GM23338 (cell line): ENCODE measurements at regions not wholly inside any gene's neighbourhood (a gene's known extent, or its start where the extent isn't known, plus 50 kb on each side); places are given as distances from the start of the nearest gene placed in this dataset.

Source experiments
- ATAC-seq: fragments of 200-7000 bp; cut with Tn5 transposase; 3 replicates; pipeline ENCODE4 v1.9.1; 2020
- DNase-seq: peaks from one replicate; pipeline ENCODE4 v3.0.0-alpha.2; 2015; ENCODE audit warnings: low spot score
- H2AFZ ChIP-seq: fragments of 200-600 bp; sonication (generic); 2 replicates; pipeline ENCODE4 v1.8.0; 2016; ENCODE audit warnings: antibody characterized with exemption, mild to moderate bottlenecking, moderate library complexity
- H3F3A ChIP-seq: fragments of 200-600 bp; sonication (generic); replicated peaks from 2 replicates; pipeline ENCODE4 v1.8.0; 2017; ENCODE audit warnings: antibody characterized with exemption, mixed run types, low read depth
- H3K27ac ChIP-seq: fragments of 200-600 bp; sonication (generic); 2 replicates; pipeline ENCODE4 v1.6.1; 2016; ENCODE audit warnings: low read depth
- H3K27me3 ChIP-seq: fragments of 200-600 bp; sonication (generic); 2 replicates; pipeline ENCODE4 v1.8.0; 2016; ENCODE audit warnings: mild to moderate bottlenecking, mixed run types, moderate library complexity; ENCODE audit not compliant: insufficient read depth
- H3K36me3 ChIP-seq: fragments of 200-600 bp; sonication (generic); 2 replicates; pipeline ENCODE4 v1.8.0; 2016; ENCODE audit warnings: mild to moderate bottlenecking; ENCODE audit not compliant: insufficient read depth
- H3K4me1 ChIP-seq: fragments of 200-600 bp; sonication (generic); 2 replicates; pipeline ENCODE4 v1.8.0; 2016; ENCODE audit warnings: mild to moderate bottlenecking, moderate library complexity; ENCODE audit not compliant: insufficient read depth
- H3K4me2 ChIP-seq: fragments of 200-600 bp; sonication (generic); 2 replicates; pipeline ENCODE4 v1.7.1; 2017; ENCODE audit warnings: mixed run types
- H3K4me3 ChIP-seq: fragments of 200-600 bp; sonication (generic); 2 replicates; pipeline ENCODE4 v1.6.1; 2016; ENCODE audit warnings: mixed run types
- H3K79me2 ChIP-seq: fragments of 200-600 bp; sonication (generic); replicated peaks from 2 replicates; pipeline ENCODE4 v1.8.0; 2017; ENCODE audit warnings: mild to moderate bottlenecking; ENCODE audit not compliant: insufficient read depth
- H3K9me2 ChIP-seq: fragments of 200-600 bp; sonication (generic); 2 replicates; pipeline ENCODE4 v1.8.0; 2017; ENCODE audit not compliant: insufficient read depth
- H4K20me1 ChIP-seq: fragments of 200-600 bp; sonication (generic); replicated peaks from 2 replicates; pipeline ENCODE4 v1.8.0; 2017; ENCODE audit warnings: mild to moderate bottlenecking; ENCODE audit not compliant: insufficient read depth
- H3K27ac Mint-ChIP-seq: 2 replicates; pipeline ENCODE4 v1.8.0; 2020; ENCODE audit warnings: inconsistent platforms, mild to moderate bottlenecking, moderate library complexity, mixed read lengths
- H3K27me3 Mint-ChIP-seq: 3 replicates; pipeline ENCODE4 v1.8.0; 2022; ENCODE audit warnings: low read depth, mild to moderate bottlenecking, moderate library complexity, mixed read lengths, inconsistent platforms; ENCODE audit not compliant: insufficient read depth, poor library complexity
- H3K36me3 Mint-ChIP-seq: 3 replicates; pipeline ENCODE4 v1.8.0; 2021; ENCODE audit warnings: low read depth, mild to moderate bottlenecking, inconsistent platforms, moderate library complexity, mixed read lengths
- H3K4me1 Mint-ChIP-seq: 3 replicates; pipeline ENCODE4 v1.8.0; 2020; ENCODE audit warnings: mild to moderate bottlenecking, inconsistent platforms, mixed read lengths
- H3K4me3 Mint-ChIP-seq: 3 replicates; pipeline ENCODE4 v1.8.0; 2021; ENCODE audit warnings: moderate library complexity, mild to moderate bottlenecking, inconsistent platforms, mixed read lengths
- H3K9me3 Mint-ChIP-seq: 3 replicates; pipeline ENCODE4 v1.8.0; 2020; ENCODE audit warnings: moderate library complexity, mild to moderate bottlenecking, inconsistent platforms, mixed read lengths
- CREB1 ChIP-seq: fragments of 250-450 bp; sonication (Bioruptor Pico); IDR thresholded peaks from 2 replicates; pipeline ENCODE4 v1.5.0; 2020; ENCODE audit warnings: low read depth, mild to moderate bottlenecking, moderate library complexity
- EZH2 ChIP-seq: fragments of 200-600 bp; sonication (generic); IDR thresholded peaks from one replicate; pipeline ENCODE4 v1.8.0; 2017; ENCODE audit warnings: antibody characterized with exemption, mild to moderate bottlenecking, low read depth; ENCODE audit not compliant: unreplicated experiment
- EZH2phosphoT487 ChIP-seq: fragments of 200-600 bp; sonication (generic); IDR thresholded peaks from one replicate; pipeline ENCODE4 v1.8.1; 2018; ENCODE audit warnings: antibody characterized with exemption; ENCODE audit not compliant: unreplicated experiment
- JUNB ChIP-seq: IDR thresholded peaks from one replicate; pipeline ENCODE4 v1.6.1; 2016; ENCODE audit warnings: antibody characterized with exemption; ENCODE audit not compliant: unreplicated experiment
- POLR2AphosphoS5 ChIP-seq: IDR thresholded peaks from 2 replicates; pipeline ENCODE4 v1.6.1; 2016; ENCODE audit warnings: antibody characterized with exemption, low read depth
- STAT1 ChIP-seq: IDR thresholded peaks from one replicate; pipeline ENCODE4 v1.6.1; 2016; ENCODE audit warnings: antibody characterized with exemption; ENCODE audit not compliant: unreplicated experiment
- ZNF331 ChIP-seq: fragments of 250-450 bp; sonication (Bioruptor Pico); IDR thresholded peaks from 2 replicates; pipeline ENCODE4 v1.5.0; 2020; ENCODE audit warnings: low read depth, mild to moderate bottlenecking, moderate library complexity
- TF ChIP-seq, protein P1 (sequence below): fragments of 250-450 bp; sonication (Bioruptor Pico); IDR thresholded peaks from 2 replicates; pipeline ENCODE4 v1.5.0; 2020; ENCODE audit warnings: mild to moderate bottlenecking, moderate library complexity
- TF ChIP-seq, protein P2 (sequence below): IDR thresholded peaks from one replicate; pipeline ENCODE4 v1.6.1; 2018; ENCODE audit warnings: antibody characterized with exemption; ENCODE audit not compliant: unreplicated experiment

DNA sequence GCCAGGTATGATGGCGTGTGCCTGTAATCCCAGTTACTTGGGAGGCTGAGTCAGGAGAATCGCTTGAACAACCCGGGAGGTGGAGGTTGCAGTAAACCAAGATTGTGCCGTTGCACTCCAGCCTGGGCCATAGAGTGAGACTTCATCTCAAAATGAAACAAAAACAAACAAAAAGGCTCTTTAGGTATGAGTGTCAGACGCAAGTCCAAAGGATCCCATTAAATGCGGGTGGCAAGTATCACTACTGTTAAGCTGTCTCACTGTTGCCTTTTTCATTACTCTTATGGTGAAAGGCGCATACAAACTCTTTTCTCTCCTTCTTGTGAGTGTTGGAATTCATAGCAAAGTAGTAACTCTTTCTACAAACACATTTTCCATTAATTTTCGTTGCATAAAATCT is 688.5 kb upstream of the CHD1 start:
- ATAC-seq (no peak), DNase-seq (no peak)
- H3K27me3 Mint-ChIP-seq, result peaks cover 1% of the 10 kb centered on the region
- H3K4me1 ChIP-seq, result no peaks in the 10 kb centered on the region
- no peaks in the 10 kb centered on the region for H3K36me3 ChIP-seq
- no peak overlapping the region for H3K27ac Mint-ChIP-seq
- no peaks in the 10 kb centered on the region; the same call in 2 of the 3 replicates for H3K4me1 Mint-ChIP-seq
- H3K27ac ChIP-seq, result no peak overlapping the region
- H3K27me3 ChIP-seq, result no peaks in the 10 kb centered on the region
- H3K36me3 Mint-ChIP-seq, result no peaks in the 10 kb centered on the region
- H3K4me3 ChIP-seq, result no peak overlapping the region
- no peak overlapping the region for H2AFZ ChIP-seq
- no peaks in the 10 kb centered on the region for H3F3A ChIP-seq
- no peaks in the 10 kb centered on the region for H3K79me2 ChIP-seq
- no peak overlapping the region for H3K4me3 Mint-ChIP-seq
- H3K9me3 Mint-ChIP-seq, result no peaks in the 10 kb centered on the region
- no peaks in the 10 kb centered on the region for H4K20me1 ChIP-seq
- H3K9me2 ChIP-seq, result no peaks in the 10 kb centered on the region
- TF ChIP-seq STAT1, result no peak
- TF ChIP-seq, protein P1, sequence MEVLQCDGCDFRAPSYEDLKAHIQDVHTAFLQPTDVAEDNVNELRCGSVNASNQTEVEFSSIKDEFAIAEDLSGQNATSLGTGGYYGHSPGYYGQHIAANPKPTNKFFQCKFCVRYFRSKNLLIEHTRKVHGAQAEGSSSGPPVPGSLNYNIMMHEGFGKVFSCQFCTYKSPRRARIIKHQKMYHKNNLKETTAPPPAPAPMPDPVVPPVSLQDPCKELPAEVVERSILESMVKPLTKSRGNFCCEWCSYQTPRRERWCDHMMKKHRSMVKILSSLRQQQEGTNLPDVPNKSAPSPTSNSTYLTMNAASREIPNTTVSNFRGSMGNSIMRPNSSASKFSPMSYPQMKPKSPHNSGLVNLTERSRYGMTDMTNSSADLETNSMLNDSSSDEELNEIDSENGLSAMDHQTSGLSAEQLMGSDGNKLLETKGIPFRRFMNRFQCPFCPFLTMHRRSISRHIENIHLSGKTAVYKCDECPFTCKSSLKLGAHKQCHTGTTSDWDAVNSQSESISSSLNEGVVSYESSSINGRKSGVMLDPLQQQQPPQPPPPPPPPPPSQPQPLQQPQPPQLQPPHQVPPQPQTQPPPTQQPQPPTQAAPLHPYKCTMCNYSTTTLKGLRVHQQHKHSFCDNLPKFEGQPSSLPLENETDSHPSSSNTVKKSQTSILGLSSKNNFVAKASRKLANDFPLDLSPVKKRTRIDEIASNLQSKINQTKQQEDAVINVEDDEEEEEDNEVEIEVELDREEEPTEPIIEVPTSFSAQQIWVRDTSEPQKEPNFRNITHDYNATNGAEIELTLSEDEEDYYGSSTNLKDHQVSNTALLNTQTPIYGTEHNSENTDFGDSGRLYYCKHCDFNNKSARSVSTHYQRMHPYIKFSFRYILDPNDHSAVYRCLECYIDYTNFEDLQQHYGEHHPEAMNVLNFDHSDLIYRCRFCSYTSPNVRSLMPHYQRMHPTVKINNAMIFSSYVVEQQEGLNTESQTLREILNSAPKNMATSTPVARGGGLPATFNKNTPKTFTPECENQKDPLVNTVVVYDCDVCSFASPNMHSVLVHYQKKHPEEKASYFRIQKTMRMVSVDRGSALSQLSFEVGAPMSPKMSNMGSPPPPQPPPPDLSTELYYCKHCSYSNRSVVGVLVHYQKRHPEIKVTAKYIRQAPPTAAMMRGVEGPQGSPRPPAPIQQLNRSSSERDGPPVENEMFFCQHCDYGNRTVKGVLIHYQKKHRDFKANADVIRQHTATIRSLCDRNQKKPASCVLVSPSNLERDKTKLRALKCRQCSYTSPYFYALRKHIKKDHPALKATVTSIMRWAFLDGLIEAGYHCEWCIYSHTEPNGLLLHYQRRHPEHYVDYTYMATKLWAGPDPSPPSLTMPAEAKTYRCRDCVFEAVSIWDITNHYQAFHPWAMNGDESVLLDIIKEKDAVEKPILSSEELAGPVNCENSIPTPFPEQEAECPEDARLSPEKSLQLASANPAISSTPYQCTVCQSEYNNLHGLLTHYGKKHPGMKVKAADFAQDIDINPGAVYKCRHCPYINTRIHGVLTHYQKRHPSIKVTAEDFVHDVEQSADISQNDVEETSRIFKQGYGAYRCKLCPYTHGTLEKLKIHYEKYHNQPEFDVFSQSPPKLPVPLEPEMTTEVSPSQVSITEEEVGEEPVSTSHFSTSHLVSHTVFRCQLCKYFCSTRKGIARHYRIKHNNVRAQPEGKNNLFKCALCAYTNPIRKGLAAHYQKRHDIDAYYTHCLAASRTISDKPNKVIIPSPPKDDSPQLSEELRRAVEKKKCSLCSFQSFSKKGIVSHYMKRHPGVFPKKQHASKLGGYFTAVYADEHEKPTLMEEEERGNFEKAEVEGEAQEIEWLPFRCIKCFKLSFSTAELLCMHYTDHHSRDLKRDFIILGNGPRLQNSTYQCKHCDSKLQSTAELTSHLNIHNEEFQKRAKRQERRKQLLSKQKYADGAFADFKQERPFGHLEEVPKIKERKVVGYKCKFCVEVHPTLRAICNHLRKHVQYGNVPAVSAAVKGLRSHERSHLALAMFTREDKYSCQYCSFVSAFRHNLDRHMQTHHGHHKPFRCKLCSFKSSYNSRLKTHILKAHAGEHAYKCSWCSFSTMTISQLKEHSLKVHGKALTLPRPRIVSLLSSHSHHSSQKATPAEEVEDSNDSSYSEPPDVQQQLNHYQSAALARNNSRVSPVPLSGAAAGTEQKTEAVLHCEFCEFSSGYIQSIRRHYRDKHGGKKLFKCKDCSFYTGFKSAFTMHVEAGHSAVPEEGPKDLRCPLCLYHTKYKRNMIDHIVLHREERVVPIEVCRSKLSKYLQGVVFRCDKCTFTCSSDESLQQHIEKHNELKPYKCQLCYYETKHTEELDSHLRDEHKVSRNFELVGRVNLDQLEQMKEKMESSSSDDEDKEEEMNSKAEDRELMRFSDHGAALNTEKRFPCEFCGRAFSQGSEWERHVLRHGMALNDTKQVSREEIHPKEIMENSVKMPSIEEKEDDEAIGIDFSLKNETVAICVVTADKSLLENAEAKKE (CRISPR knock-in tag), result no peak
- no peak for TF ChIP-seq POLR2AphosphoS5
- TF ChIP-seq EZH2, result no peak
- TF ChIP-seq JUNB, result no peak
- TF ChIP-seq CREB1 (CRISPR knock-in tag), result no peak
- no peak for TF ChIP-seq ZNF331 (CRISPR knock-in tag)
- no peak for TF ChIP-seq EZH2phosphoT487
- TF ChIP-seq, protein P2, sequence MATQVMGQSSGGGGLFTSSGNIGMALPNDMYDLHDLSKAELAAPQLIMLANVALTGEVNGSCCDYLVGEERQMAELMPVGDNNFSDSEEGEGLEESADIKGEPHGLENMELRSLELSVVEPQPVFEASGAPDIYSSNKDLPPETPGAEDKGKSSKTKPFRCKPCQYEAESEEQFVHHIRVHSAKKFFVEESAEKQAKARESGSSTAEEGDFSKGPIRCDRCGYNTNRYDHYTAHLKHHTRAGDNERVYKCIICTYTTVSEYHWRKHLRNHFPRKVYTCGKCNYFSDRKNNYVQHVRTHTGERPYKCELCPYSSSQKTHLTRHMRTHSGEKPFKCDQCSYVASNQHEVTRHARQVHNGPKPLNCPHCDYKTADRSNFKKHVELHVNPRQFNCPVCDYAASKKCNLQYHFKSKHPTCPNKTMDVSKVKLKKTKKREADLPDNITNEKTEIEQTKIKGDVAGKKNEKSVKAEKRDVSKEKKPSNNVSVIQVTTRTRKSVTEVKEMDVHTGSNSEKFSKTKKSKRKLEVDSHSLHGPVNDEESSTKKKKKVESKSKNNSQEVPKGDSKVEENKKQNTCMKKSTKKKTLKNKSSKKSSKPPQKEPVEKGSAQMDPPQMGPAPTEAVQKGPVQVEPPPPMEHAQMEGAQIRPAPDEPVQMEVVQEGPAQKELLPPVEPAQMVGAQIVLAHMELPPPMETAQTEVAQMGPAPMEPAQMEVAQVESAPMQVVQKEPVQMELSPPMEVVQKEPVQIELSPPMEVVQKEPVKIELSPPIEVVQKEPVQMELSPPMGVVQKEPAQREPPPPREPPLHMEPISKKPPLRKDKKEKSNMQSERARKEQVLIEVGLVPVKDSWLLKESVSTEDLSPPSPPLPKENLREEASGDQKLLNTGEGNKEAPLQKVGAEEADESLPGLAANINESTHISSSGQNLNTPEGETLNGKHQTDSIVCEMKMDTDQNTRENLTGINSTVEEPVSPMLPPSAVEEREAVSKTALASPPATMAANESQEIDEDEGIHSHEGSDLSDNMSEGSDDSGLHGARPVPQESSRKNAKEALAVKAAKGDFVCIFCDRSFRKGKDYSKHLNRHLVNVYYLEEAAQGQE, result no peak
- no peak overlapping the region for H3K4me2 ChIP-seq
